ENCODE measurements at regions not wholly inside any gene's neighbourhood (a gene's known extent, or its start where the extent isn't known, plus 50 kb on each side); places are given as distances from the start of the nearest gene placed in this dataset.

DNA sequence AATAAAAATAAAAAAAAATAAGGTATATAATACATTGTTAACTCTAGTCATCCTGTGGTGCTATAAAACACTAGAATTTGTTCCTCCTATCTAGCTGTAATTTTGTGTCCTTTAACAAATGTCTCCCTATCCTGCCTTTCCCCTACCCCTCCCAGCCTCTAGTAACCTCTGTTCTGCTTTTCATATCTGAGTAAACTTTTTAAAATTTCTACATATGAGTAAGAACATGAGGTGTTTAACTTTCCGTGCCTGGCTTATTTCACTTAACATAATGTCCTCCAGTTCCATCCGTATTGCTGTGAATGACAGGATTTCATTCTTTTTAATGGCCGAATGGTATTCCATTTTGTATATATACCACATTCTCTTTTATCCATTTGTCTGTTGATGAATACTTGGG lies 71.3 kb upstream of the GNG2 start:
- BruUV-seq (replicated peaks) = no TSS peak
- ChIA-PET CTCF (no interaction called here), POLR2A (no interaction called here), RAD21 (ENCODE audit: low non-redundant PET in 1 of 2, low total read pairs in 2 of 2, uncharacterized antibody in 2 of 2, unreplicated experiment in 2 of 2) (no interaction called here)
- Histone ChIP-seq H3K9ac (ENCODE audit: low read length) (no peak overlapping the region), H3K79me2 (ENCODE audit: insufficient read depth, low read length) (no peaks in the 10 kb centered on the region), H4K20me1 (ENCODE audit: insufficient read depth) (no peaks in the 10 kb centered on the region), H2AFZ (ENCODE audit: low read depth, low read length, poor library complexity, severe bottlenecking) (no peak overlapping the region), H3K9me3 (ENCODE audit: control insufficient read depth in 1 of 2, insufficient read depth in 1 of 2, low read depth in 1 of 2, low read length in 2 of 2) (no peaks in the 10 kb centered on the region; a peak in 1 of 4 replicates), H3K36me3 (ENCODE audit: control insufficient read depth in 1 of 2, insufficient read depth in 2 of 2, low read length in 2 of 2) (no peaks in the 10 kb centered on the region), H3K9me2 (ENCODE audit: insufficient read depth) (no peaks in the 10 kb centered on the region), H3K27me3 (ENCODE audit: insufficient read depth, low read length) (no peaks in the 10 kb centered on the region), H3K27ac (ENCODE audit: low read depth, low read length) (no peak overlapping the region), H3K4me2 (ENCODE audit: low read length) (0 out of 2 replicates have a peak overlapping the region, but pooled peaks have one; percentile 33), H3K4me1 (ENCODE audit: control insufficient read depth in 1 of 2, insufficient read depth in 2 of 2, low read length in 2 of 2) (peaks cover 0 to 12% of the 10 kb centered on the region in 2 experiments; a peak in 2 of 4 replicates), H3K4me3 (replicated peaks in 1 of 2; ENCODE audit: low read depth in 1 of 2, low read length in 2 of 2) (no peak overlapping the region)
- intact Hi-C loops (cut with micrococcal nuclease) = loop anchor here (10.0 kb wide), 1 partner anchor 186 kb away; no protein-coding TSS in a partner anchor
- ATAC-seq = no peak
- TF ChIP-seq RAD21 (IDR thresholded peaks at IDR 0.05; ENCODE audit: low read depth) (no peak), YY1 (IDR thresholded peaks at IDR 0.05; ENCODE audit: extremely low read depth, insufficient replicate concordance, low read depth, low read length) (no peak), ELF1 (IDR thresholded peaks at IDR 0.05; ENCODE audit: borderline replicate concordance, low read depth) (no peak)
- no peak for DNase-seq (ENCODE audit: low read depth, low spot score)

DNA sequence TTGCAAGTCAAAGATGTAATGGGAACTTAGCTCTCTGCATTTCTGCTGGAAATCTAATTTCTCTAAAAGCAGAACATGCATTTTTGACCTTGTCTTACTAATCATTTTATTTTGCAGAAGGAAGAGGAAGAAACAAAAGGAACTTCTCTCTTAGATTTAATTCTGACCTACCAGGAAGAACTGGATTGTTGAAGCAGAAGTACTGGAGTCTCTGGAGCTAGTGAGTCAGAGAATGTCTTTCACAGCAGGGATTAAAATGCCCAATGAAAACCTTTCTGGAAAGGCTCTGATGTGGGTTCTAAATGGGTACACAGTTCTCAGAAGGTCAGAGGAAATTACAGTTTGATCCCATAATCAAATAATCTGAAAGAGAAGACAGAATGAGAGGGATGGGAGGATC lies 70.8 kb upstream of the GNG2 start:
- H3K27me3 ChIP-seq (ENCODE audit: insufficient read depth, low read length) = no peaks in the 10 kb centered on the region
- no peaks in the 10 kb centered on the region; a peak in 1 of 4 replicates for H3K9me3 ChIP-seq (ENCODE audit: control insufficient read depth in 1 of 2, insufficient read depth in 1 of 2, low read depth in 1 of 2, low read length in 2 of 2)
- peaks cover 0 to 12% of the 10 kb centered on the region in 2 experiments; a peak in 2 of 4 replicates for H3K4me1 ChIP-seq (ENCODE audit: control insufficient read depth in 1 of 2, insufficient read depth in 2 of 2, low read length in 2 of 2)
- H2AFZ ChIP-seq (ENCODE audit: low read depth, low read length, poor library complexity, severe bottlenecking) = no peak overlapping the region
- TF ChIP-seq JUND (IDR thresholded peaks at IDR 0.05) = peak; percentile 52
- no peak for TF ChIP-seq TCF7L2 (IDR thresholded peaks at IDR 0.05; ENCODE audit: borderline replicate concordance, extremely low read depth, insufficient read depth, insufficient read length)
- TF ChIP-seq SP1 (IDR thresholded peaks at IDR 0.05; ENCODE audit: low read depth) = peak; percentile 59; the same call in 1 of the 2 replicates
- TF ChIP-seq FOSL1 (IDR thresholded peaks at IDR 0.05; ENCODE audit: low read depth) = peak; percentile 40; the same call in 1 of the 2 replicates
- BruUV-seq (replicated peaks) = no TSS peak
- no peaks in the 10 kb centered on the region for H3K9me2 ChIP-seq (ENCODE audit: insufficient read depth)
- H3K4me2 ChIP-seq (ENCODE audit: low read length) = peak overlapping the region; percentile 33
- H3K27ac ChIP-seq (ENCODE audit: low read depth, low read length) = no peak overlapping the region
- RAD21 ChIA-PET (ENCODE audit: low non-redundant PET in 1 of 2, low total read pairs in 2 of 2, uncharacterized antibody in 2 of 2, unreplicated experiment in 2 of 2) = no interaction called here
- H3K9ac ChIP-seq (ENCODE audit: low read length) = no peak overlapping the region
- intact Hi-C loops (cut with micrococcal nuclease) = loop anchor here (10.0 kb wide), 1 partner anchor 185 kb away; no protein-coding TSS in a partner anchor
- H3K79me2 ChIP-seq (ENCODE audit: insufficient read depth, low read length) = no peaks in the 10 kb centered on the region
- H4K20me1 ChIP-seq (ENCODE audit: insufficient read depth) = no peaks in the 10 kb centered on the region
- POLR2A ChIA-PET = no interaction called here
- DNase-seq (ENCODE audit: low read depth, low spot score) (peak; percentile 31), ATAC-seq (peak; percentile 67)
- CTCF ChIA-PET = no interaction called here
- H3K4me3 ChIP-seq (replicated peaks in 1 of 2; ENCODE audit: low read depth in 1 of 2, low read length in 2 of 2) = no peak overlapping the region
- H3K36me3 ChIP-seq (ENCODE audit: control insufficient read depth in 1 of 2, insufficient read depth in 2 of 2, low read length in 2 of 2) = no peaks in the 10 kb centered on the region
